NCI-H2107 (cell line): ENCODE measurements at regions not wholly inside any gene's neighbourhood (a gene's known extent, or its start where the extent isn't known, plus 50 kb on each side); places are given as distances from the start of the nearest gene placed in this dataset.

ENCODE experiments used
- DNase-seq: peaks from one replicate; lab custom pipeline; 2025; lab: John Stamatoyannopoulos, UW

DNA sequence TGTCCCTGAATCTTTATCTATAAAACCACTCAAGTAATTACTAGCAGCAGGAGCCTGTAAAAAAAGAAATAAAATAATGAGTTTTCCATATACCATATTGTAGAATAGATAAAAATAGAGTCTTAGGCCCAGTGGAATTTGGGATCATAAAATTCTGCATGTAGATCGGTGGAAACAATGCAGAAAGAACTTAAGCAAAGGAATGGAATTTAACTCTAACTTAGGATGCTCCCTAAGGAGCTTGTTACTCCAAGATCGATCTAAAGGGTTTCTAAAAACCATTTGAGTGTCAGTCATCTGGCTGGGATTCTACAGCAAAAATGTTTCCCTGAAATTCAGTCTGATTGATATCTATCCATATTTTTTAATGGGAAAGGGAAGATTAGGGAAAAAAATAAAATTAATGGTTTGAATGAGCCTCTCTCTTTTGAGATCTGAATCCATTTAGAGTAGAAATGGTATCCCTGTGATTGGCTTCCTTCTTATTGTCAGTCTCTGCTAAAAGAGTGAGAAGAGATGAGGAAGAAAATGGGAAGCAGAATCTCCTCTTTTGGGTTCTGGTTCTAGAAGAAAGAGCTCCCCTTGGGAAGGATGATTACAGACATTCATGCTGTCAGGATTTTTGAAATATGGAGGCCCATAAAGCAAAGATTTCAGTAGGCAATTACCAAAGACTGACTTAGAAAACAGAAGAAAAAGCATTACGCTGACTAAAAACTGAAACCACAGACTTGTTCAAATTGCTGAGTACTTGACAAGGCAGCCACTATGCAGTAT lies 564.3 kb upstream of the MARCKS start:
- no peak for DNase-seq

DNA sequence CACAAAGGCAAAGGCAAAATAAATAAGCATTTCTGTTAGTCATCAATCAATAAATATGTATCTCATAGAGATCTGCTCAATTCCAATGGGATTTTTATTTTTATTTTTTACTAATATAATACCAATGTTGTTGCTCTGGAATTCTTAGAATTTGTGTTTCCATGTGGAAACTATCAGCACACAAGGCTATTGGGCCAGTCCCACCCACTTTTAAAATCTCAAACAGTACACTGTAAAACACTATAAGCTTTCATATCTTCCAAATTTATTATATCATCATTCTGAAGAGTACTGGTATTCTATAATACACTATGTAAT lies 563.8 kb upstream of the MARCKS start:
- DNase-seq, result no peak

DNA sequence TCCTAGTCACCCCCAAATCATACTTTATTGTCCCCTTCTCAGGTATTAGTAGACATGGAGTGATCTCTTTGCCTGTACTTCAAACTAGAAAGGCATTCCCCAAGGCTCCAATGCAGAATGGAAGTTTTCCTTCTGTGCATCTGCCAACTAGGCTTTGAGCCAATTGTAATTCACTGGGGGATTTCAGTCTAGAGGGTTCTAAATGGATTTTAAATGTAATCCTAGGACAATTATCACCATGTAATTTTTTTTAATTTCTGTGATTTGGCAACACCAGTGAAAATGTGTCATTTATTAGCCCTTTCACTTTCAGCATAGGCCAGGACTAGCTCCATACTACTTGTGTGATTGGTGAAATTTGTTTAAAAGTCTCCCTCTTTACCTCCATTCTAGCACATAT lies 557.6 kb upstream of the MARCKS start:
- no peak for DNase-seq

- DNase-seq, result no peak
These were observed 555.5 kb upstream of the MARCKS start for GRCh38 chr6:113301651-113302050.

GRCh38 chr6:113304116-113304515 lies 553.0 kb upstream of the MARCKS start:
- no peak for DNase-seq

DNA sequence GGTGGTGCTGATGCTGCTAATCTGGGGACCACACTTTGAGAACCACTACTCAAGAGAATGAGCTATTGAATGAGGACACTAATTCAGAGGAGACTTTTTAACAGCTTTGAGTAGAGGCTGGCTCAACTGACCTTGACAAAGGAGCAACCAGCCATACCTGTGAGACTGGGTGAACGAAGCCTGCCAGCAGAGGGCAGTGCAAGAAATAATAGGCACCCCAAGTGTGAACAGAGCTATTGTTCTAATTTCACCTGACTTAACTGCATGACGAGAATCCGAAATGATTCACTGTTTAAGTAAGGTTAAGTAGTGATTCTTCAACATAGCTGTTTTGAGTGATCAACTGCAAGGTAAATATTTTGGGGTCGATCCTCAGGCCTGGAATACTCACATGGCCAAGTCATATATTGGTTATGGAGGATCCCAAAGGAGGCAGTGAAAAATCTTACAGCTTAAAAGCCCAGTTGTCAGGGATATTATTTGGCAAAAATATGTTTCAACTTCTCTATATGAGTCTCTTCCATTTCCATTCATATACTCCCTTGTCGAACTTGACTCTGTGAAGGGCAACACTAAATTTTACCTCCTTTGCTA lies 550.5 kb upstream of the MARCKS start:
- DNase-seq, result no peak

GRCh38 chr6:113308266-113308665 lies 548.9 kb upstream of the MARCKS start:
- DNase-seq, result no peak

GRCh38 chr6:113313841-113314240 lies 543.3 kb upstream of the MARCKS start:
- no peak for DNase-seq

- no peak for DNase-seq
These were observed 542.0 kb upstream of the MARCKS start for GRCh38 chr6:113315165-113315564.

DNA sequence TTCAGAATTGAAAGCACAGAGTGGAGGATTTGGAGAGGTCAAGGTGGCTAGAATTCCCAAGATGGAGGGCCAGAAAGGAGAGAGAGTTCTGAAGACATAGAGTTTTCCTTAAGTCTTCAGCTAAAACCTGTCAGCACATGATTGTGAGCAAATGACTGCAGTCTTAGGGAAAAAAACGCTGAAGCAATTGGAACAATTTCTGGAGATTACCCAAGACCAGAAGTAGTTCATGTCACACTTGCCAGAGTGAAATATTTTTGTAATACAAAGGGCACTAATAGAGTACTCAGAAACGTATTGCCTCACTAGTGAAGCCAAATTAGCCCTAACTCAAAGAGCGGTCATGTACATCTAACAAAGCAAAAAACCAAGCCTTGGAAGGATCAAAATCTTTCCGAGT lies 541.3 kb upstream of the MARCKS start:
- no peak for DNase-seq

DNA sequence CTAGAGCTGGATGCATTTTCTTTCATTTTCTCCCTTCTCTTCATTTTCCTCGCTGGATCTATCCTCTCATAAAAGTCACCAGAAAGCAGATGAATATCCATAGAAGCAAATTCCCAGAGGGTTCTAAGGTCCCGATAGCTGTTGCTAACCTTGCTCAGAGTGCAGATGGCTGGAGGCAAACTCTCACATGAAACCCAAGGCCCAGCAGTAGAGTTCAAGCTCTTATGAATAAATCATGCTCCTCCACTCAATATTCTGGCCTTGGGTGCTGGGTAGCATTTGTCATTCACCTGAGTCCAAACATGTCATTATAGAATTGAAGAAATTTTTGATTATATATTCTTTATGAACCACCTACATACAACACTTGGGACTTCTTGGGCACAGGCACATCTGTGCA lies 539.7 kb upstream of the MARCKS start:
- no peak for DNase-seq

DNA sequence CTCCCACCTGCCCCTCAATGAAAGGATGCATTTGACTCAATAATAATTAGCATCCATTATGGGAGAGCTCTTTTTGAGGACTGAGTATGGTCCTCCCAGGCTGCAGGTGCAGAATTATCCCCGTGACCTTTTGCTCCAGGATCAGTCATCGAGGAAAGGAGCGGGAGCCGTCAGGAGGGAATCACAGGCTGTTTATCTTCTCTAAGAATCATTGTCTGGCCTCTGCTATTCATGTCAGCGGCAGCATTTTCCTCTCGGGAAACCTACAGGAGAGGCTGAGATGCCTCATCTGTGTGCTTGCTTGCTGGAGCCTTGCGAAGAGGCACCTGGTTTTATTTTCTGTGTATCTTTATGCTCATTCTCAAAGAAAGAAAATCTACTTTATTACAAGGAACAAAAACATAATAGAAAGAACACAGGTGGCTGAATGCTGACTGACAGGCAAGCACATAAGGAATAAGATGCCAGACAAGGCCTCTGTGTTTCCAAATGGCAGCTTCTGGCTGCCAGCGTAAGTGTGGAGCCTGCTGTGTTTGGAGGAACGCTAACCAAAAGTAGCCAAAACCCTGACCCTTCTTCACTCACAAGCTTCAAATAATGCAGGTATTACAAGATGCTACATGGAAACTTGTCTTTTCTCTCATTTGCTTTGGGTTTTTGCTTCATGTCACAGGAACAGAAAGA lies 539.1 kb upstream of the MARCKS start:
- no peak for DNase-seq

- no peak for DNase-seq
These were observed 538.6 kb upstream of the MARCKS start for GRCh38 chr6:113318575-113318917.

DNA sequence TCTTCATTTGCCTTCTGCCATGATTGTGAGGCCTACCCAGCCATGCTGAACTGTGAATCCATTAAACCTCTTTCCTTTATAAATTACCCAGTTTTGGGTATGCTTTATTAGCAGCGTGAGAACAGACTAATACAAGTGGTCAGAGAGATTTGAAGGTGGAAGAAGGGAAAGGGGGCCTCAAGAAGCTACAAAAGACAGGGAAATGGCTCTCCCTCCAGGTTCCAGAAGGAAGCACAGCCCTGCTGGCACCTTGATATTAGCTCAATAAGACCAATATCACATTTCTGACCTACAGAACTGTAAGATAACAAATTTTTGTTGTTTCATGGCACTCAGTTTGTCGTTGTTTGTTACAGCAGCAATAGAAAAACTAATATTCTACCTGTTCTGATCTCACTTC lies 536.5 kb upstream of the MARCKS start:
- DNase-seq, result no peak

DNA sequence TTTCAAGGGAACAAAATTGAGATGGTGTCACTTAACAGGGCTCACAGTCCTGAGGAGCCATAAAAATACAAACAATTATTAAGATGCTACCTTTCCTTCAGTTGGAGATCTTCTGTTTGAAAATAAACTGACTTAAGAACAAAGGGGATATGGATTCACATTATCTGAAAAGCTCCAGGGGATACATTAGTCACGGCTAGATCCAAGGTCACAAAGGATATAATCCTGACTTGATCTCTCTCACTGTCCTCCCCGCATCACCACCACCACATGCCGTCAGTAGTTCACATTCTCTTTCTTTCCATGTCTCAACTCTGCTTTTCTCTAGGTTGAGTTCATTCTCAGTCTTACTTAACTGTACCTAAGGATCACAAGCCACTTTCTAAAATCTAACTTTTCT lies 530.4 kb upstream of the MARCKS start:
- no peak for DNase-seq

DNA sequence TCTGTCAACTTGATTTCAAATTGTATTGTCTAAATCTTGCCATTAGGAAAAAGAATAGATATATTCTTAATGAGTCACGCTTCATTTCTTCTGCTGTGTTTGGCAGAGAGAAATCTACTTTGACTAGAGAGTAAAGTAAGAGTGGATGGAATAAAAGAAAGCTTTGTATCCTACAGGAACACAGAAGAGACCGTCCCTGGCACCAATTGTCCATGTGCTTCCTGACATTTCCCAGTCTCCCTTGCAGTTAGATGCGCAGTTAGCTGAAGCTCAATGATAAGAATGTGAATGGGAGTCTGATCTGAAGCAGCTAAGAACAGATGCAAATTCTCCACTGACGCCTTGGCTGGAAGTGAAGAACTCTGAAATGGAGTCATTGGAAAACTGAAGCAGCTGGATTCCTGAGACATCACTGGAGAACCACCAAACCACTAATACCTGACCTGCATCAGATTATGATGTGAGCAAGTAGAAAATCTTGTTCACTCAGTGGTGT lies 528.2 kb upstream of the MARCKS start:
- no peak for DNase-seq

GRCh38 chr6:113329942-113330635 lies 527.1 kb upstream of the MARCKS start:
- DNase-seq, result no peak

DNA sequence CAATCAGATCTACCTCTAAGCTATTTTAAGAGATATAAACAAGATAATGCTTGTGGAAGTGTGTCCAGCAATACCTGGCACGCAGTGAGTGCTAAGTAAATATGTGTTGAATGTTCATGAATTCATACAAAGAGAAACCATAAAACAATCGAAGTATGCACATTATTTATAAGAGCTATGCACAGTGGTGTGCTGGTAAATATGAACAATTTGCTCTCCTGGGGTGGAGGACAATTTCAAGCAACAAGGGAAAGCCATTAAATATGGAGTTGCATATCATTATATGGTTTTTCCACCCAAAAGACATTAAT lies 526.6 kb upstream of the MARCKS start:
- DNase-seq, result no peak

GRCh38 chr6:113331021-113331420 lies 526.1 kb upstream of the MARCKS start:
- no peak for DNase-seq

DNA sequence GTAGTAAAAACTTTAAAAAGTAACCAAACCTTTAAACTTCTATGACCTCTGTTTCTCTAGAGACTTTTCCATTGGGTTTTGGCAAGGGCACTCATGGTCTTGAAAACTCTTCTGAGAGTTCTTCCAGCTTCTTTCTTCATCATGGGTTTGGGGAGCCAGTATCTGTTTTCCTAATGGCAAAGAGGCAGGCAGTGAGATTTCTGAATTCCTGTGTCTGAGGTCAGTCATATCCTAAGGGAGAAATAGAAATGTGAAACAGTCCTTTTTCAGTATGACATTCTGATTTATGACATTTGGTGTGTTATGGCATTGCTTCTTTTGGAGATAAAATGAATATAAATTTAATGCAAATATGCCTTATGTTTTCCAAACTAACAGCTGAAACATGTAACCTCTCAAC lies 518.5 kb upstream of the MARCKS start:
- DNase-seq, result no peak

DNA sequence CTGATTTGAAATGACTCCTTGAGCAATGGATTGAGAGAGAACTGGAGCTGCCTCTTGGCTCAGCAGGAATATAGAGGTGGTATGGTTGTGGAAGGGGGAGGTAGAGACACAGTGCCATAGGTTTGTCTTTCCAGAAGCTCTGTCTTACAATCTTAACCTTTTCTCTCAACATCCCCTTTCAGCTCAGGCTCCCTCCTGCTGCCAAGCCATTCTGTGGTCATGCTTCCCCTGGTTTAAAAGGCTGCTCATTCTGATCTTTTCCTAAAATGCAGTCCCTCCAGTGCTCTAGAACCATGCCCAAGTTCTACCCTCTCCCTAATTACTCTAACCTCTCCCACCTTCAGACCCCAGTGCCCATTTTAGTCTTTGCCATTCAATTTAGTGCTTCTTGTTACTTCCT lies 517.9 kb upstream of the MARCKS start:
- no peak for DNase-seq

DNA sequence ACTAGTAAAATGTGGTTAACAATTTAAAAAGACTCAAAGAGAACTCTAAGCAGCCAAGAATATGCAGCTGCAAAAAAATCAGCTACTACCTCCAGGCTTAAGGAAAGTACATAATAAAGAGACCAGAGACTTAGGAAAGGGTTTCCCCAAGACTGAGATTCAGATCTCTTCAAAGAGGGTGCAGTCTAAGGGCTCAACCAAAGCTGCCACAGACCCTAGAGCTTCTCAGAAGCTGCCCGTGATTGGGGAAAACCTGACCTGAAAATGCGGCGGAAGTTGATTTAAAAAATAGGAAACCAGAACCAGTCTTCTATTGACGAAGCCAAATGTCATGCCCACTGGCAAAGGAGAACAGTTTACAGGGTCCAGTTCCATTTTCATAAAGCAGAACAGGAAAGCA lies 516.8 kb upstream of the MARCKS start:
- DNase-seq, result no peak

GRCh38 chr6:113343940-113344339 lies 513.2 kb upstream of the MARCKS start:
- no peak for DNase-seq
